Lower leg skin (tissue), 3 donors: ENCODE measurements at regions not wholly inside any gene's neighbourhood (a gene's known extent, or its start where the extent isn't known, plus 50 kb on each side); places are given as distances from the start of the nearest gene placed in this dataset.

Experiments
- POLR2A ChIP-seq, 2 donors: fragments of 450-650 bp; IDR thresholded peaks; one replicate each; pipeline ENCODE4 v1.6.1; 2016 to 2017; ENCODE audit warnings: antibody characterized with exemption in 2 of 2, mild to moderate bottlenecking in 1 of 2, moderate library complexity in 1 of 2
- TF ChIP-seq, protein P1 (sequence below), 3 donors: fragments of 450-650 bp; IDR thresholded peaks; one replicate each; pipeline ENCODE4 v1.5.1; 2016; ENCODE audit warnings: antibody characterized with exemption in 3 of 3, mild to moderate bottlenecking in 3 of 3, moderate library complexity in 2 of 3

DNA sequence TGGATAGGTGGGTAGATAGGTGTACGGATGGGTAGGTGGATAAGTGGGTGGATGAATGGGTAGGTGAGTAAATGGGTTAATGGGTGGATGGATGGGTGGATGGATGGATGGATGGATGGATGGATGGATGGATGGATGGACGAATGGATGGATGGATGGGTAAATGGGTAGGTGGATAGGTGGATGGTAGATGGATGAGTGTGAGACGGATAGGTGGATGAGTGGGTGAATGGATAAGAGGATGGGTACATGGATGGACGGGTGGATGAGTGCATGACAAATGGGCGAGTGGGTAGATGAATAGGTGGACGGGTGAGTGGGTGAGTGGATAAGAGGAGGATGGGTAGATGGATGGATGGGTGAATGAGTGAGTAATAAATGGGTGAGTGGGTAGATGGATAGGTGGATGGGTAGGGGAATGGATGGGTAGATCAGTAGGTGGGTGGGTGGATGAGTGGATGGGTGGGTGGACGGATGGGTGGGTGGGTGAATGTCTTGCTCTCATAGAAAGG, 179.2 kb downstream of the FGF18 start:
- TF ChIP-seq, protein P1, sequence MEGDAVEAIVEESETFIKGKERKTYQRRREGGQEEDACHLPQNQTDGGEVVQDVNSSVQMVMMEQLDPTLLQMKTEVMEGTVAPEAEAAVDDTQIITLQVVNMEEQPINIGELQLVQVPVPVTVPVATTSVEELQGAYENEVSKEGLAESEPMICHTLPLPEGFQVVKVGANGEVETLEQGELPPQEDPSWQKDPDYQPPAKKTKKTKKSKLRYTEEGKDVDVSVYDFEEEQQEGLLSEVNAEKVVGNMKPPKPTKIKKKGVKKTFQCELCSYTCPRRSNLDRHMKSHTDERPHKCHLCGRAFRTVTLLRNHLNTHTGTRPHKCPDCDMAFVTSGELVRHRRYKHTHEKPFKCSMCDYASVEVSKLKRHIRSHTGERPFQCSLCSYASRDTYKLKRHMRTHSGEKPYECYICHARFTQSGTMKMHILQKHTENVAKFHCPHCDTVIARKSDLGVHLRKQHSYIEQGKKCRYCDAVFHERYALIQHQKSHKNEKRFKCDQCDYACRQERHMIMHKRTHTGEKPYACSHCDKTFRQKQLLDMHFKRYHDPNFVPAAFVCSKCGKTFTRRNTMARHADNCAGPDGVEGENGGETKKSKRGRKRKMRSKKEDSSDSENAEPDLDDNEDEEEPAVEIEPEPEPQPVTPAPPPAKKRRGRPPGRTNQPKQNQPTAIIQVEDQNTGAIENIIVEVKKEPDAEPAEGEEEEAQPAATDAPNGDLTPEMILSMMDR (IDR thresholded peaks at IDR 0.05), result no peak
- no peak for TF ChIP-seq POLR2A (IDR thresholded peaks at IDR 0.05)
